Upper lobe of right lung (tissue), 1 donor: ENCODE measurements at regions not wholly inside any gene's neighbourhood (a gene's known extent, or its start where the extent isn't known, plus 50 kb on each side); places are given as distances from the start of the nearest gene placed in this dataset.
"Not testable (repeated sequence)": the region's sequence is repeated elsewhere in the genome, so short reads cannot be mapped to it uniquely, and the experiment has no call there.

ENCODE experiments used
- ATAC-seq: fragments of 200-7000 bp; cut with Tn5 transposase; one replicate; pipeline ENCODE4 v1.9.1; 2020; ENCODE audit warnings: mild to moderate bottlenecking, moderate library complexity
- DNase-seq: peaks from one replicate; pipeline ENCODE4 v3.0.0-alpha.2; 2020
- H3K27ac ChIP-seq: fragments of 200-600 bp; one replicate; pipeline ENCODE4 v1.8.0; 2022
- H3K27me3 ChIP-seq: fragments of 200-600 bp; one replicate; pipeline ENCODE4 v1.8.0; 2022; ENCODE audit warnings: mild to moderate bottlenecking
- H3K36me3 ChIP-seq: fragments of 200-600 bp; one replicate; pipeline ENCODE4 v1.8.0; 2022
- H3K4me1 ChIP-seq: fragments of 200-600 bp; one replicate; pipeline ENCODE4 v1.8.0; 2022
- H3K4me3 ChIP-seq: fragments of 200-600 bp; one replicate; pipeline ENCODE4 v1.8.0; 2022; ENCODE audit warnings: mild to moderate bottlenecking
- H3K9me3 ChIP-seq: fragments of 200-600 bp; one replicate; pipeline ENCODE4 v1.8.0; 2022
- intact Hi-C: fragments of 100-400 bp; cut with DNase I; formaldehyde crosslinking; loops from one replicate; pipeline ENCODE4 v1.11.0; 2022
- TF ChIP-seq, protein P1 (sequence below): fragments of 200-600 bp; IDR thresholded peaks from one replicate; pipeline ENCODE4 v1.8.0; 2022; ENCODE audit warnings: antibody characterized with exemption
- donor health status: DM: no; HTN: yes; CAD: no; lungs with severe emphysema.

- no peaks in the 10 kb centered on the region for H3K9me3 ChIP-seq
- no peaks in the 10 kb centered on the region for H3K27me3 ChIP-seq
- H3K36me3 ChIP-seq: no peaks in the 10 kb centered on the region
- H3K27ac ChIP-seq: no peak overlapping the region
- intact Hi-C loops: no loop called here
- no peaks in the 10 kb centered on the region for H3K4me1 ChIP-seq
- ATAC-seq: no peak
- DNase-seq: no peak
- TF ChIP-seq, protein P1, sequence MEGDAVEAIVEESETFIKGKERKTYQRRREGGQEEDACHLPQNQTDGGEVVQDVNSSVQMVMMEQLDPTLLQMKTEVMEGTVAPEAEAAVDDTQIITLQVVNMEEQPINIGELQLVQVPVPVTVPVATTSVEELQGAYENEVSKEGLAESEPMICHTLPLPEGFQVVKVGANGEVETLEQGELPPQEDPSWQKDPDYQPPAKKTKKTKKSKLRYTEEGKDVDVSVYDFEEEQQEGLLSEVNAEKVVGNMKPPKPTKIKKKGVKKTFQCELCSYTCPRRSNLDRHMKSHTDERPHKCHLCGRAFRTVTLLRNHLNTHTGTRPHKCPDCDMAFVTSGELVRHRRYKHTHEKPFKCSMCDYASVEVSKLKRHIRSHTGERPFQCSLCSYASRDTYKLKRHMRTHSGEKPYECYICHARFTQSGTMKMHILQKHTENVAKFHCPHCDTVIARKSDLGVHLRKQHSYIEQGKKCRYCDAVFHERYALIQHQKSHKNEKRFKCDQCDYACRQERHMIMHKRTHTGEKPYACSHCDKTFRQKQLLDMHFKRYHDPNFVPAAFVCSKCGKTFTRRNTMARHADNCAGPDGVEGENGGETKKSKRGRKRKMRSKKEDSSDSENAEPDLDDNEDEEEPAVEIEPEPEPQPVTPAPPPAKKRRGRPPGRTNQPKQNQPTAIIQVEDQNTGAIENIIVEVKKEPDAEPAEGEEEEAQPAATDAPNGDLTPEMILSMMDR: no peak
- H3K4me3 ChIP-seq: no peak overlapping the region
These were observed 365.1 kb upstream of the PDE3A start for GRCh38 chr12:20003252-20003651.

DNA sequence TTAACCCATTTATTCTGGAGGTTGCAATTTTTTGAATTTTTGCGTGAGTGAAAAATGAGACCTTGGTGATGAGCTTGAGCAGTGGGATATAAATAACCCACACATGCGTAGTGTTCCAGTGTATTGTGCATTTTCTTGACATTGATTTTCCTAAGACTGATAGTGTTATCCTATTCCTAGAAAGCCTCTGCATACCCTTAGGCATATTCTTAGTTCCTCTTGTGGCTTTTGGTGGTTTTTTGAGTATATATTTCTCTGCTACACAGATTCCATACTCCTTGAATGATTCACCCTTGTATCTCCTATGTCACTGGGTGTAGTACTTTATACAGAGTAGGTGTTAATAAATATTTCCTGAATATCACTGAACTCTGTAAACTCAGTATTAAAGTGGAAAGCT, 363.4 kb upstream of the PDE3A start:
- TF ChIP-seq, protein P1: no peak
- H3K27me3 ChIP-seq: no peaks in the 10 kb centered on the region
- H3K36me3 ChIP-seq: no peaks in the 10 kb centered on the region
- H3K9me3 ChIP-seq: no peaks in the 10 kb centered on the region
- DNase-seq (no peak), ATAC-seq (no peak)
- H3K4me1 ChIP-seq: no peaks in the 10 kb centered on the region
- no peak overlapping the region for H3K4me3 ChIP-seq
- intact Hi-C loops: no loop called here
- no peak overlapping the region for H3K27ac ChIP-seq

GRCh38 chr12:20006871-20007730, 361.2 kb upstream of the PDE3A start:
- intact Hi-C loops: no loop called here
- ATAC-seq: no peak

DNA sequence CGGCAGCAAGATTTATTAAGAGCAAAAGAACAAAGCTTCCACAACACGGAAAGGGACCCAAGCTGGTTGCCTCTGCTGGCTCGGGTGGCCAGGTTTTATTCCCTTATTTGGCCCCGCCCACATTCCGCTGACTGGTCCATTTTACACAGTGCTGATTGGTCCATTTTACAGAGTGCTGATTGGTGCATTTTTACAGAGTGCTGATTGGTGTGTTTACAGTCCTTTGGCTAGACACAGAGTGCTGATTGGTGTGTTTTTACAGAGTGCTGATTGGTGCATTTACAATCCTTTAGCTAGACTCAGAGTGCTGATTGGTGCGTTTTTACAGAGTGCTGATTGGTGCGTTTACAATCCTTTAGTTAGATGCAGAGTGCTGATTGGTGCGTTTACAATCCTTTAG, 358.4 kb upstream of the PDE3A start:
- H3K4me1 ChIP-seq, ATAC-seq, H3K27ac ChIP-seq, intact Hi-C loops, DNase-seq, H3K27me3 ChIP-seq, H3K36me3 ChIP-seq, H3K9me3 ChIP-seq, H3K4me3 ChIP-seq: not testable (repeated sequence)

More at GRCh38 chr12:20006871-20007730, 361.2 kb upstream of the PDE3A start:
- Histone ChIP-seq H3K4me1 (no peaks in the 10 kb centered on the region), H3K27me3 (no peaks in the 10 kb centered on the region), H3K4me3 (no peak overlapping the region), H3K9me3 (no peaks in the 10 kb centered on the region), H3K27ac (no peak overlapping the region), H3K36me3 (no peaks in the 10 kb centered on the region)
- no peak for DNase-seq
- TF ChIP-seq, protein P1: no peak

DNA sequence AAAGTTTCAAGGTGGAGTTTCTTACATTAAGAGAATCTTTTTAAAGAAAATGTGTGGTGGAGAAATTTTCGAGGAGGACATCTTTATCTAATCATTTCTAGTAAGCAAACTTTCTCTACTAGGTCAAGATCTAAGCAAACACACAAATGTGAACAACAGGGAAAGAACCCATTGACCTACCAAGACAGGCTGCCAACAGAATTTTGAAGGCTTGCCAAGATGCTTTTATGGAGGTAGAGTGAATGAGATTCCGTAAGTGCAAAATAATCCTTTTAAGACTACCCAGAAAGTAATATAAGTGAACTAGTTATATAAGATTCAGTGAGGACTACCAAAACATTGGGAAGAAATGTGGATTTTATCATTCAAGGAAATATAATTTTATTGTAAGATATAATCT, 357.1 kb upstream of the PDE3A start:
- TF ChIP-seq, protein P1: no peak
- Histone ChIP-seq H3K4me3 (no peak overlapping the region), H3K27me3 (no peaks in the 10 kb centered on the region), H3K4me1 (no peaks in the 10 kb centered on the region), H3K27ac (no peak overlapping the region), H3K9me3 (no peaks in the 10 kb centered on the region), H3K36me3 (no peaks in the 10 kb centered on the region)
- DNase-seq (no peak), ATAC-seq (peak; percentile 76)
- intact Hi-C loops: no loop called here

DNA sequence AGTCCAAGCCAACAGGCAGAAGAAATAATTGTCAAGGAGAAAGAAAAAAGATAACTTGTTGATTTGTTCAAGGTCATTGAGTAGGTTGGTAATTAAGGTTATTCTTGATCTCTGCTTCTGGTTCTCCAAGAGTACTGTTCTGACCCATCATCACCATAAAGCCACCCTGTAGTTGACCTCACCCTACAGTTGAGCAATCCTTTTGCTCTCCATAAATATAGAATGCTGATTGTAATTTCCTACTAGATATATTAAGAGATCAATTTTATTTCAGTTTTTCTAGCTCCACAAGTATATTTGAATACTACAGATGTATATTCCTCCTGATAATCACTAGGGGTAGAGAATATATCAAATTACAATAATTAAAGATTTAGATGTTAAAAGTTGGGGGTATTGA, 350.5 kb upstream of the PDE3A start:
- TF ChIP-seq, protein P1: no peak
- intact Hi-C loops: no loop called here
- Histone ChIP-seq H3K27me3 (no peaks in the 10 kb centered on the region), H3K27ac (no peak overlapping the region), H3K9me3 (no peaks in the 10 kb centered on the region), H3K4me1 (no peaks in the 10 kb centered on the region), H3K4me3 (no peak overlapping the region), H3K36me3 (no peaks in the 10 kb centered on the region)
- DNase-seq (no peak), ATAC-seq (no peak)
